Pancreas (tissue), 10 donors: ENCODE measurements at regions not wholly inside any gene's neighbourhood (a gene's known extent, or its start where the extent isn't known, plus 50 kb on each side); places are given as distances from the start of the nearest gene placed in this dataset.

Source experiments
- ATAC-seq, 4 donors: fragments of 200-7000 bp; cut with Tn5 transposase; one replicate each; pipeline versions ENCODE4 v1.8.0 to v1.9.1; 2020; ENCODE audit warnings: mild to moderate bottlenecking in 4 of 4, moderate library complexity in 4 of 4
- DNase-seq, 6 donors: peaks; one replicate each; pipeline ENCODE4 v3.0.0-alpha.2; 2020
- FAIRE-seq: peaks from 2 replicates; lab custom pipeline; 2012; peaks lifted over from hg19 to GRCh38; lab: Jason Lieb, UNC
- H3K27ac ChIP-seq, 4 donors: fragments of 200-600 bp; sonication (generic); 1 replicate in 3 of 4; 2 replicates in 1 of 4; pipeline versions ENCODE4 v1.5.0 to v1.8.0; 2020
- H3K27me3 ChIP-seq, 4 donors: fragments of 200-600 bp; one replicate each; pipeline ENCODE4 v1.8.0; 2021
- H3K36me3 ChIP-seq, 3 donors: fragments of 200-600 bp; sonication (generic) in 1 of 3; one replicate each; pipeline versions ENCODE4 v1.5.0 to v1.8.0; 2020 to 2021
- H3K4me1 ChIP-seq, 3 donors: fragments of 200-600 bp; one replicate each; pipeline ENCODE4 v1.8.0; 2021
- H3K4me3 ChIP-seq, 4 donors: fragments of 200-600 bp; sonication (generic) in 2 of 4; one replicate each; pipeline versions ENCODE4 v1.5.0 to v1.8.0; 2020 to 2021
- H3K9me3 ChIP-seq, 4 donors: fragments of 200-600 bp; one replicate each; pipeline ENCODE4 v1.8.0; 2021
- CTCF ChIP-seq, 4 donors: fragments of 200-600 bp; sonication (generic) in 3 of 4; IDR thresholded peaks; one replicate each; pipeline versions ENCODE4 v1.5.0 to v1.8.0; 2021; ENCODE audit warnings: antibody characterized with exemption in 4 of 4
- WGBS, 2 donors: extraction: QIAGEN DNeasy Blood & Tissue Kit; methylation state at CpG; one replicate each; pipeline ENCODE4 v1.1.7; 2013; 5-methylcytosine and 5-hydroxymethylcytosine counted together
- intact Hi-C, 3 donors: fragments of 100-400 bp; cut with DNase I; formaldehyde crosslinking; loops; one replicate each; pipeline versions ENCODE4 v1.11.1 to v1.14.2; 2022
- donor health status: healthy with polysubstance abuse.
- donor health status: DM: no; HTN: no; CAD: no; lungs with moderate emphysema.
- donor health status: DM: no; HTN: no; CAD: no.
- donor health status: control.
- donor health status: control.
- donor health status: Bipolar disorder and iron deficiency.
- donor health status: DM: yes; HTN: yes; CAD: no.
- donor health status: DM: no; HTN: no; CAD: no.
- donor health status: DM: no; HTN: no; CAD: no.
- donor health status: DM: yes; HTN: yes; CAD: no.

GRCh38 chr7:9210114-9210513 lies 776.7 kb downstream of the NXPH1 start:
- WGBS, 2 donors: 35% methylated on average over 3 of the region's 3 CpGs
- no peak for FAIRE-seq
- ATAC-seq: no peak

GRCh38 chr7:9217204-9217603 lies 783.8 kb downstream of the NXPH1 start:
- Histone ChIP-seq H3K36me3 (no peaks in the 10 kb centered on the region), H3K4me3 (no peak overlapping the region), H3K27me3 (no peaks in the 10 kb centered on the region), H3K4me1 (no peaks in the 10 kb centered on the region), H3K27ac (no peak overlapping the region), H3K9me3 (no peaks in the 10 kb centered on the region)
- ATAC-seq (no peak), FAIRE-seq (no peak), DNase-seq (no peak)
- intact Hi-C loops: no loop called here
- WGBS, 2 donors: 55 to 76% methylated on average over 1 of the region's 1 CpG
- no peak for TF ChIP-seq CTCF (IDR thresholded peaks at IDR 0.05)

More at GRCh38 chr7:9210114-9210513, 776.7 kb downstream of the NXPH1 start:
- no peak for TF ChIP-seq CTCF (IDR thresholded peaks at IDR 0.05)
- H3K4me1 ChIP-seq: no peaks in the 10 kb centered on the region
- intact Hi-C loops: no loop called here
- DNase-seq: no peak
- H3K27me3 ChIP-seq: no peaks in the 10 kb centered on the region
- H3K4me3 ChIP-seq: no peak overlapping the region
- no peaks in the 10 kb centered on the region for H3K9me3 ChIP-seq
- no peak overlapping the region for H3K27ac ChIP-seq
- no peaks in the 10 kb centered on the region for H3K36me3 ChIP-seq

- intact Hi-C loops: no loop called here
- TF ChIP-seq CTCF (IDR thresholded peaks at IDR 0.05): no peak
Observed at GRCh38 chr7:9226500-9226899, 793.1 kb downstream of the NXPH1 start.

GRCh38 chr7:9231630-9232121 lies 798.3 kb downstream of the NXPH1 start:
- Histone ChIP-seq H3K27me3 (no peaks in the 10 kb centered on the region), H3K36me3 (no peaks in the 10 kb centered on the region), H3K4me3 (no peak overlapping the region), H3K9me3 (no peaks in the 10 kb centered on the region), H3K27ac (no peak overlapping the region), H3K4me1 (no peaks in the 10 kb centered on the region)
- FAIRE-seq: no peak
- no peak for DNase-seq
- no peak for ATAC-seq
- no peak for TF ChIP-seq CTCF (IDR thresholded peaks at IDR 0.05)
- intact Hi-C loops: no loop called here
- 20 to 21% methylated on average over 7 of the region's 7 CpGs for WGBS, 2 donors

More at GRCh38 chr7:9226500-9226899, 793.1 kb downstream of the NXPH1 start:
- DNase-seq (no peak), ATAC-seq (no peak), FAIRE-seq (no peak)
- Histone ChIP-seq H3K36me3 (no peaks in the 10 kb centered on the region), H3K27ac (no peak overlapping the region), H3K4me1 (no peaks in the 10 kb centered on the region), H3K4me3 (no peak overlapping the region), H3K27me3 (no peaks in the 10 kb centered on the region), H3K9me3 (no peaks in the 10 kb centered on the region)
- 68% methylated on average over 4 of the region's 4 CpGs for WGBS, 2 donors

GRCh38 chr7:9240001-9240400 lies 806.6 kb downstream of the NXPH1 start:
- DNase-seq: no peak
- no peak for ATAC-seq
- Histone ChIP-seq H3K27me3 (no peaks in the 10 kb centered on the region), H3K27ac (no peak overlapping the region), H3K4me1 (no peaks in the 10 kb centered on the region), H3K4me3 (no peak overlapping the region), H3K9me3 (no peaks in the 10 kb centered on the region), H3K36me3 (no peaks in the 10 kb centered on the region)
- TF ChIP-seq CTCF (IDR thresholded peaks at IDR 0.05): no peak
- FAIRE-seq: no peak
- intact Hi-C loops: no loop called here
